ENCODE measurements at regions not wholly inside any gene's neighbourhood (a gene's known extent, or its start where the extent isn't known, plus 50 kb on each side); places are given as distances from the start of the nearest gene placed in this dataset.
"Not testable (repeated sequence)": the region's sequence is repeated elsewhere in the genome, so short reads cannot be mapped to it uniquely, and the experiment has no call there.

GRCh38 chr2:45096996-45097395, 87.7 kb upstream of the SIX2 start:
- no peaks in the 10 kb centered on the region for H3K9me3 ChIP-seq (ENCODE audit: low read length)
- no peak overlapping the region for H3K27ac ChIP-seq (ENCODE audit: low read depth, low read length)
- H3K4me1 ChIP-seq (ENCODE audit: insufficient read depth, low read length): no peaks in the 10 kb centered on the region
- no peaks in the 10 kb centered on the region for H3K36me3 ChIP-seq (ENCODE audit: insufficient read depth, low read length)
- no peak overlapping the region for H3K4me3 ChIP-seq (ENCODE audit: low read depth in 1 of 2, low read length in 2 of 2)
- H3K27me3 ChIP-seq (ENCODE audit: control insufficient read depth in 1 of 2, insufficient read depth in 2 of 2, low read length in 2 of 2): no peaks in the 10 kb centered on the region
- no peak overlapping the region for H3K9ac ChIP-seq (ENCODE audit: low read length)

GRCh38 chr2:45096038-45096437, 86.8 kb upstream of the SIX2 start:
- H3K27ac ChIP-seq (ENCODE audit: low read depth, low read length); H3K27me3 ChIP-seq (ENCODE audit: control insufficient read depth in 1 of 2, insufficient read depth in 2 of 2, low read length in 2 of 2); H3K4me3 ChIP-seq (ENCODE audit: low read depth in 1 of 2, low read length in 2 of 2); H3K9ac ChIP-seq (ENCODE audit: low read length); H3K36me3 ChIP-seq (ENCODE audit: insufficient read depth, low read length); H3K4me1 ChIP-seq (ENCODE audit: insufficient read depth, low read length); H3K9me3 ChIP-seq (ENCODE audit: low read length): not testable (repeated sequence)

GRCh38 chr2:45093663-45094062, 84.4 kb upstream of the SIX2 start:
- no peak overlapping the region for H3K4me3 ChIP-seq (ENCODE audit: low read depth in 1 of 2, low read length in 2 of 2)
- no peak overlapping the region for H3K27ac ChIP-seq (ENCODE audit: low read depth, low read length)
- no peak overlapping the region for H3K9ac ChIP-seq (ENCODE audit: low read length)
- no peaks in the 10 kb centered on the region for H3K27me3 ChIP-seq (ENCODE audit: control insufficient read depth in 1 of 2, insufficient read depth in 2 of 2, low read length in 2 of 2)
- no peaks in the 10 kb centered on the region for H3K9me3 ChIP-seq (ENCODE audit: low read length)
- no peaks in the 10 kb centered on the region for H3K4me1 ChIP-seq (ENCODE audit: insufficient read depth, low read length)
- H3K36me3 ChIP-seq (ENCODE audit: insufficient read depth, low read length): no peaks in the 10 kb centered on the region

GRCh38 chr2:45093181-45093580, 83.9 kb upstream of the SIX2 start:
- Histone ChIP-seq H3K36me3 (ENCODE audit: insufficient read depth, low read length) (no peaks in the 10 kb centered on the region), H3K4me3 (ENCODE audit: low read depth in 1 of 2, low read length in 2 of 2) (no peak overlapping the region), H3K4me1 (ENCODE audit: insufficient read depth, low read length) (no peaks in the 10 kb centered on the region), H3K27me3 (ENCODE audit: control insufficient read depth in 1 of 2, insufficient read depth in 2 of 2, low read length in 2 of 2) (no peaks in the 10 kb centered on the region), H3K27ac (ENCODE audit: low read depth, low read length) (no peak overlapping the region), H3K9ac (ENCODE audit: low read length) (no peak overlapping the region), H3K9me3 (ENCODE audit: low read length) (no peaks in the 10 kb centered on the region)

- Histone ChIP-seq H3K27me3 (ENCODE audit: control insufficient read depth in 1 of 2, insufficient read depth in 2 of 2, low read length in 2 of 2) (no peaks in the 10 kb centered on the region), H3K36me3 (ENCODE audit: insufficient read depth, low read length) (no peaks in the 10 kb centered on the region), H3K4me3 (ENCODE audit: low read depth in 1 of 2, low read length in 2 of 2) (no peak overlapping the region), H3K27ac (ENCODE audit: low read depth, low read length) (no peak overlapping the region), H3K9ac (ENCODE audit: low read length) (no peak overlapping the region), H3K9me3 (ENCODE audit: low read length) (no peaks in the 10 kb centered on the region), H3K4me1 (ENCODE audit: insufficient read depth, low read length) (no peaks in the 10 kb centered on the region)
These were observed 80.5 kb upstream of the SIX2 start for GRCh38 chr2:45089554-45090261.

DNA sequence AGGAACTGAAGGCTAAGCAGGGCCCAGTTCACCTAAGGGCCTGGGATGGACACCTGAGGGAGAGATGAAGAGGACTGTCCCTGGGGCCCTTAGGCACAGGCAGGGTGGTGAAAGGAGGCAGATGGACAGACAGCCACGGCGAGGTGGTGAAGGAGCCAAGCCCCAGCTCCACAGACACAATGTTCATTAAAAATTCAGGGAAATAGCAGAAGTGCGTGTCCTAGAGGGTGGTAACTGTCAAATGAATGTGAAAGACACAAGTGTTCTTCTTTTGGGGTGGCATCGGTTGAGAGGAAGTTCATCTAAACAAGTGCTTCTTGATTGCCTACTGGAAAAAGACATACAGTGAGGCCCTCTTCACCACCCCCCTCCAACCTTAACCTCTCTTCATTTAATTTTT, 76.2 kb upstream of the SIX2 start:
- H3K4me3 ChIP-seq (ENCODE audit: low read depth in 1 of 2, low read length in 2 of 2): no peak overlapping the region

GRCh38 chr2:45084361-45085020, 75.2 kb upstream of the SIX2 start:
- no peaks in the 10 kb centered on the region for H3K27me3 ChIP-seq (ENCODE audit: control insufficient read depth in 1 of 2, insufficient read depth in 2 of 2, low read length in 2 of 2)
- no peaks in the 10 kb centered on the region for H3K36me3 ChIP-seq (ENCODE audit: insufficient read depth, low read length)
- no peak overlapping the region for H3K9ac ChIP-seq (ENCODE audit: low read length)
- no peaks in the 10 kb centered on the region for H3K9me3 ChIP-seq (ENCODE audit: low read length)
- no peak overlapping the region for H3K4me3 ChIP-seq (ENCODE audit: low read depth in 1 of 2, low read length in 2 of 2)
- no peak overlapping the region for H3K27ac ChIP-seq (ENCODE audit: low read depth, low read length)
- no peaks in the 10 kb centered on the region for H3K4me1 ChIP-seq (ENCODE audit: insufficient read depth, low read length)

More for the DNA sequence above, 76.2 kb upstream of the SIX2 start:
- no peaks in the 10 kb centered on the region for H3K27me3 ChIP-seq (ENCODE audit: control insufficient read depth in 1 of 2, insufficient read depth in 2 of 2, low read length in 2 of 2)
- no peak overlapping the region for H3K9ac ChIP-seq (ENCODE audit: low read length)
- H3K4me1 ChIP-seq (ENCODE audit: insufficient read depth, low read length): no peaks in the 10 kb centered on the region
- no peak overlapping the region for H3K27ac ChIP-seq (ENCODE audit: low read depth, low read length)
- H3K36me3 ChIP-seq (ENCODE audit: insufficient read depth, low read length): no peaks in the 10 kb centered on the region
- H3K9me3 ChIP-seq (ENCODE audit: low read length): no peaks in the 10 kb centered on the region

DNA sequence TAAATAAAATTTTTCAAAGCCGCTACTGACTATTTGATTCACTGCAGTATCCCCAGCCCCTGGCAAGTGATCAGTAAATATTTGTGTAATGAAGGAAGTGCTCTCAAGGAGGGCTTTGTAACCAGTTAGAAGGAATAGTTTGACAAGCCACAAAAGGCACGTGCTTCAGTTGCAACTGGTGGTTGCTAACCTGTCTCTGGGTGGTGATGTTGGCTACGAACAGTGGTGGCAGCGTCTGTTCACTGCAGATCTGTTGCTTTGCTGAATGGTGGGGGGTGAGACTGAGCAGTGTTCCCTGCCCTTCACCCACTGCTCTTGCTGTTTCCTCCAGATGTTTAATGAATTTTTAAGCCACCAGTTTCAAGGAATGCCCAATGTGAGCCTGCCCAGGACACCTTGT, 73.9 kb upstream of the SIX2 start:
- Histone ChIP-seq H3K9ac (ENCODE audit: low read length) (no peak overlapping the region), H3K27me3 (ENCODE audit: control insufficient read depth in 1 of 2, insufficient read depth in 2 of 2, low read length in 2 of 2) (no peaks in the 10 kb centered on the region), H3K27ac (ENCODE audit: low read depth, low read length) (no peak overlapping the region)

DNA sequence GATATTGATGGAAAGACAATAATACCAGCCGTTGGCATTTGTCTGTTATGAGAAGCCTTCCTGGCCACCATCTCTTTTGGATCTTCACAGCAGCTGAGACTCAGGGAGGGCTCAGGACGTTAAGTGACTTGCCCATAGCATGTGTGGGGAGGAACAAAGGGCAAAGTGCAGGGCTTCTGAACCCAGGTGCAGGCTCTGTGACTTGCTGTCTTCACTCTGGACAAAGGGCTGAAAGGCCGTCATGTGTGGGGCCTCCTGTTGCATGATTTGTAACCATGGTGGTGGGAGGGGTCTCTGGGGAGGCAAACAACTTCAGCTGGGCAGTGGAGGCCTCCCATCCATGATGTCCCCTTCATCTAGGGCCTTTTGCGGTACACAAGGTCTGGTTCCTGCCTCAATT, 65.5 kb upstream of the SIX2 start:
- Histone ChIP-seq H3K4me3 (ENCODE audit: low read depth in 1 of 2, low read length in 2 of 2) (no peak overlapping the region), H3K4me1 (ENCODE audit: insufficient read depth, low read length) (no peaks in the 10 kb centered on the region), H3K27ac (ENCODE audit: low read depth, low read length) (no peak overlapping the region), H3K27me3 (ENCODE audit: control insufficient read depth in 1 of 2, insufficient read depth in 2 of 2, low read length in 2 of 2) (no peaks in the 10 kb centered on the region), H3K9ac (ENCODE audit: low read length) (no peak overlapping the region), H3K9me3 (ENCODE audit: low read length) (no peaks in the 10 kb centered on the region), H3K36me3 (ENCODE audit: insufficient read depth, low read length) (no peaks in the 10 kb centered on the region)

More for the DNA sequence above, 73.9 kb upstream of the SIX2 start:
- Histone ChIP-seq H3K4me3 (ENCODE audit: low read depth in 1 of 2, low read length in 2 of 2) (no peak overlapping the region), H3K4me1 (ENCODE audit: insufficient read depth, low read length) (no peaks in the 10 kb centered on the region), H3K36me3 (ENCODE audit: insufficient read depth, low read length) (no peaks in the 10 kb centered on the region), H3K9me3 (ENCODE audit: low read length) (no peaks in the 10 kb centered on the region)

GRCh38 chr2:45072862-45073237, 63.6 kb upstream of the SIX2 start:
- Histone ChIP-seq H3K27me3 (ENCODE audit: control insufficient read depth in 1 of 2, insufficient read depth in 2 of 2, low read length in 2 of 2) (no peaks in the 10 kb centered on the region), H3K9me3 (ENCODE audit: low read length) (no peaks in the 10 kb centered on the region), H3K27ac (ENCODE audit: low read depth, low read length) (no peak overlapping the region)

GRCh38 chr2:45072064-45072861, 63.0 kb upstream of the SIX2 start:
- no peak overlapping the region for H3K9ac ChIP-seq (ENCODE audit: low read length)
- H3K36me3 ChIP-seq (ENCODE audit: insufficient read depth, low read length): no peaks in the 10 kb centered on the region
- no peak overlapping the region for H3K27ac ChIP-seq (ENCODE audit: low read depth, low read length)
- no peaks in the 10 kb centered on the region for H3K27me3 ChIP-seq (ENCODE audit: control insufficient read depth in 1 of 2, insufficient read depth in 2 of 2, low read length in 2 of 2)
- H3K4me1 ChIP-seq (ENCODE audit: insufficient read depth, low read length): no peaks in the 10 kb centered on the region
- H3K9me3 ChIP-seq (ENCODE audit: low read length): no peaks in the 10 kb centered on the region
- H3K4me3 ChIP-seq (ENCODE audit: low read depth in 1 of 2, low read length in 2 of 2): no peak overlapping the region

More at GRCh38 chr2:45072862-45073237, 63.6 kb upstream of the SIX2 start:
- no peaks in the 10 kb centered on the region for H3K4me1 ChIP-seq (ENCODE audit: insufficient read depth, low read length)
- no peak overlapping the region for H3K4me3 ChIP-seq (ENCODE audit: low read depth in 1 of 2, low read length in 2 of 2)
- no peak overlapping the region for H3K9ac ChIP-seq (ENCODE audit: low read length)
- H3K36me3 ChIP-seq (ENCODE audit: insufficient read depth, low read length): no peaks in the 10 kb centered on the region
